ENCODE measurements at regions not wholly inside any gene's neighbourhood (a gene's known extent, or its start where the extent isn't known, plus 50 kb on each side); places are given as distances from the start of the nearest gene placed in this dataset.

DNA sequence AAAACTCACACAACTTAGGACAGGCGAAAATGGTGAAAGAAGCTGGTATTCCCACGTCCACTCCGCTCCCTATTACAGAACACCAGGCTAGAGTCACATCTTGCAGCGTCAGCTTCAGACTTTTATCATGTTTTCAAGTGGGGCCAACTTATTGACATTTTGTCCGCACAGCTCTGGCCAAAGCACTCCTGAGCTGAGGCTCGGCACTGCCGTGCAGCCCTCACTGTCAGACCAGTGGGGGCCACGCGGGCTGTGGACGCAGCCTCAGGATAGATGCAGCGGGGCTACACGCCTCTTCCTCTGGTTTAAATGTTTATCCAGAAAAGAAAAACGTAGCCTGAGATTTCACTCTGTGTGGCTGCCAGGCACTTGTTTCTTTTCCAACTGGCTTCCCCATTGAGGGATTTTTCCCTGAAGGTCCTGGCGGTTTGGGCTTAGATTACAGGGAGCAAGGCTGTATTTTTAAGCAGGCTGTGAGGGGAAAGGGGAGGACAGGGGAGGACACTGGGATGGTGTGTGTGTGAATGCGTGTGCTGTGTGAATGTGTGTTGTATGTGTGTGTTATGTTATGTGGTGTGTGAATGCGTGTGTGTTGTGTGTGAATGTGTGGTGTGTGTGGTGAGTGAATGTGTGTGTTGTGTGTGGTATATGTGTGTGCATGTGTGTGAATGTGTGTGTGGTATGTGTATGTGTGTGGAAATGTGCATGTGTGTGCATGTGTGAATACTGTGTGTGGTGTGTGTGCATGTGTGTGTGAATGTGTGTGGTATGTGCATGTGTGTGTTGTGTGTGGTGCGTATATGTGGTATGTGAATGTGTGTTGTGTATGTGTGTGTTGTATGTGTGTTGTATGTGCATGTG, 267.6 kb downstream of the DCDC2C start:
- no peaks in the 10 kb centered on the region for H3K4me1 ChIP-seq (ENCODE audit: insufficient read depth, poor library complexity, severe bottlenecking)
- no peak overlapping the region for H3K27ac ChIP-seq (ENCODE audit: poor library complexity, severe bottlenecking)
- ATAC-seq (ENCODE audit: low read depth) (no peak), DNase-seq (ENCODE audit: low spot score) (no peak)
- H3K4me3 ChIP-seq (ENCODE audit: severe bottlenecking), result no peak overlapping the region
- TF ChIP-seq, protein P1, sequence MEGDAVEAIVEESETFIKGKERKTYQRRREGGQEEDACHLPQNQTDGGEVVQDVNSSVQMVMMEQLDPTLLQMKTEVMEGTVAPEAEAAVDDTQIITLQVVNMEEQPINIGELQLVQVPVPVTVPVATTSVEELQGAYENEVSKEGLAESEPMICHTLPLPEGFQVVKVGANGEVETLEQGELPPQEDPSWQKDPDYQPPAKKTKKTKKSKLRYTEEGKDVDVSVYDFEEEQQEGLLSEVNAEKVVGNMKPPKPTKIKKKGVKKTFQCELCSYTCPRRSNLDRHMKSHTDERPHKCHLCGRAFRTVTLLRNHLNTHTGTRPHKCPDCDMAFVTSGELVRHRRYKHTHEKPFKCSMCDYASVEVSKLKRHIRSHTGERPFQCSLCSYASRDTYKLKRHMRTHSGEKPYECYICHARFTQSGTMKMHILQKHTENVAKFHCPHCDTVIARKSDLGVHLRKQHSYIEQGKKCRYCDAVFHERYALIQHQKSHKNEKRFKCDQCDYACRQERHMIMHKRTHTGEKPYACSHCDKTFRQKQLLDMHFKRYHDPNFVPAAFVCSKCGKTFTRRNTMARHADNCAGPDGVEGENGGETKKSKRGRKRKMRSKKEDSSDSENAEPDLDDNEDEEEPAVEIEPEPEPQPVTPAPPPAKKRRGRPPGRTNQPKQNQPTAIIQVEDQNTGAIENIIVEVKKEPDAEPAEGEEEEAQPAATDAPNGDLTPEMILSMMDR (IDR thresholded peaks at IDR 0.05; ENCODE audit: poor library complexity, severe bottlenecking), result no peak
- no peaks in the 10 kb centered on the region for H3K36me3 ChIP-seq (ENCODE audit: low read depth)
- no peaks in the 10 kb centered on the region for H3K27me3 ChIP-seq (ENCODE audit: insufficient read depth, poor library complexity, severe bottlenecking)
- no peaks in the 10 kb centered on the region for H3K9me3 ChIP-seq (ENCODE audit: severe bottlenecking)

DNA sequence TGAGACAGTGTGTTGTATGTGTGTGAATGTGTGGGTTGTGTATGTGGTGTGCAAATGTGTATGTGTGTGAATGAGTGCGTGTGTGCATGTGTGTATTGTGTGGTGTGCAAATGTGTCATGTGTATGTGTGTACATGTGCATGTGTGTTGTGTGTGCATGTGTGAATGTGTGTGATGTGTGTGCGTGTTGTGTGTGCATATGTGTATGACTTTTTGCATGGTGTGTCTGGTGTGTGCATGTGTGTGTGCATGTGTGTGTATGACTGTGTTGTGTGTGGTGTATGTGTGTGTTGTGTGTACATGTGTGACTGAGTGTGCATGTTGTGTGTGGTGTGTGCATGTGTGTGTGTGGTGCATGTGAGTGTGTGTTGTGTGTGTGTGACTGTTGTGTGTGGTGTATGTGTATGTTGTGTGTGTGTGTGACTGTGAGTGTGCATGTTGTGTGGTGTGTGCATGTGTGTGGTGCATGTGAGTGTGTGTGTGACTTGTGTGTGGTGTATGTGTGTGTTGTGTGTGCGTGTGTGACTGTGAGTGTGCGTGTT, 268.3 kb downstream of the DCDC2C start:
- H3K36me3 ChIP-seq (ENCODE audit: low read depth), result no peaks in the 10 kb centered on the region
- H3K4me3 ChIP-seq (ENCODE audit: severe bottlenecking), result no peak overlapping the region
- no peak for ATAC-seq (ENCODE audit: low read depth)
- TF ChIP-seq, protein P1 (IDR thresholded peaks at IDR 0.05; ENCODE audit: poor library complexity, severe bottlenecking), result no peak
- H3K9me3 ChIP-seq (ENCODE audit: severe bottlenecking), result no peaks in the 10 kb centered on the region
- no peak overlapping the region for H3K27ac ChIP-seq (ENCODE audit: poor library complexity, severe bottlenecking)
- no peaks in the 10 kb centered on the region for H3K4me1 ChIP-seq (ENCODE audit: insufficient read depth, poor library complexity, severe bottlenecking)
- no peak for DNase-seq (ENCODE audit: low spot score)
- no peaks in the 10 kb centered on the region for H3K27me3 ChIP-seq (ENCODE audit: insufficient read depth, poor library complexity, severe bottlenecking)

DNA sequence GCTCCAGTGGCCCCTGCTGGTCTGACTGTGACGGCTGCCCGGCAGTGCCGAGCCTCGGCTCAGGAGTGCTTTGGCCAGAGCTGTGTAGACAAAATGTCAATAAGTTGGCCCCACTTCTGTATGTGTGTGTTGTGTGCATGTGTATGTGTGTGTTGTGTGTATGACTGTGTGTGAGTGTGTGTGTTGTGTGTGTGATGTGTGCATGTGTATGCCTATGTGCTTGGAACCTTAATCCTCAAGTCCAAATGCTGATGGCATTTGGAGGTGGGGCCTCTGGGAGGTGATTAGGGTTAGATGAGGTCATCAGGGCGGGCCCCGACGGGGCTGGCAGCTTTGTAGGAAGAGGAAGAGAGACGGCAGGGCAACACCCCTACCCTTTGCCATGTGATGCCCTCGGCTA, 269.0 kb downstream of the DCDC2C start:
- H3K9me3 ChIP-seq (ENCODE audit: severe bottlenecking), result no peaks in the 10 kb centered on the region
- H3K36me3 ChIP-seq (ENCODE audit: low read depth), result no peaks in the 10 kb centered on the region
- no peak for ATAC-seq (ENCODE audit: low read depth)
- no peaks in the 10 kb centered on the region for H3K27me3 ChIP-seq (ENCODE audit: insufficient read depth, poor library complexity, severe bottlenecking)
- no peak for DNase-seq (ENCODE audit: low spot score)
- H3K4me1 ChIP-seq (ENCODE audit: insufficient read depth, poor library complexity, severe bottlenecking), result no peaks in the 10 kb centered on the region
- TF ChIP-seq, protein P1 (IDR thresholded peaks at IDR 0.05; ENCODE audit: poor library complexity, severe bottlenecking), result no peak
- no peak overlapping the region for H3K27ac ChIP-seq (ENCODE audit: poor library complexity, severe bottlenecking)
- H3K4me3 ChIP-seq (ENCODE audit: severe bottlenecking), result no peak overlapping the region

DNA sequence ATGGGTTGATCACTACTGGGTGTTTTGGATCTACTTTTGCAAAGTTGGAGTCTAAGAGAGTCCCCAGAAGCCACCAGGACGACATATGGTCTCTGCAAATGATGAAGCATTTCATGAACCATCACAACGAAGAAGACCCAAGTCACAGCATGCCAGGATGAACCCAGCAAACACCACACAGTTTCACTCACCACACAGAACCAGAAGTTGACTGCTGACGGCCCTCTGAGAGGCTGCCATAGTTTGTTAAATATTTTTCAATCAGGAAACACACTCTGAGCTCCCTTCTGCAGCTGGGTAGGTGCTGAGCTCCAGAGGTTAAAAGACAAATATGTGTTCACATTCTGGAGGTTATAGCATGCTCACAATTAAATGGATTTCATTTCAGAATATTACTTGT, 271.4 kb downstream of the DCDC2C start:
- H3K9me3 ChIP-seq (ENCODE audit: severe bottlenecking), result no peaks in the 10 kb centered on the region
- TF ChIP-seq, protein P1 (IDR thresholded peaks at IDR 0.05; ENCODE audit: poor library complexity, severe bottlenecking), result no peak
- H3K4me3 ChIP-seq (ENCODE audit: severe bottlenecking), result no peak overlapping the region
- ATAC-seq (ENCODE audit: low read depth) (no peak), DNase-seq (ENCODE audit: low spot score) (no peak)
- H3K36me3 ChIP-seq (ENCODE audit: low read depth), result no peaks in the 10 kb centered on the region
- no peak overlapping the region for H3K27ac ChIP-seq (ENCODE audit: poor library complexity, severe bottlenecking)
- H3K27me3 ChIP-seq (ENCODE audit: insufficient read depth, poor library complexity, severe bottlenecking), result no peaks in the 10 kb centered on the region
- H3K4me1 ChIP-seq (ENCODE audit: insufficient read depth, poor library complexity, severe bottlenecking), result no peaks in the 10 kb centered on the region
